H7 (cell line): ENCODE measurements at regions not wholly inside any gene's neighbourhood (a gene's known extent, or its start where the extent isn't known, plus 50 kb on each side); places are given as distances from the start of the nearest gene placed in this dataset.

ENCODE experiments used
- DNase-seq: peaks from one replicate; pipeline ENCODE4 v3.0.0; 2012
- H3K27me3 ChIP-seq: 2 replicates; pipeline ENCODE4 v1.6.0; 2011; ENCODE audit warnings: mild to moderate bottlenecking, low read length; ENCODE audit not compliant: control insufficient read depth, insufficient read depth
- H3K36me3 ChIP-seq: replicated peaks from 2 replicates; pipeline ENCODE4 v1.5.1; 2011; ENCODE audit warnings: low read length; ENCODE audit not compliant: control insufficient read depth, insufficient read depth
- H3K4me3 ChIP-seq: 2 replicates; pipeline ENCODE4 v1.5.1; 2011; ENCODE audit warnings: low read depth, mild to moderate bottlenecking, control low read depth, low read length, moderate library complexity; ENCODE audit not compliant: insufficient read depth

- no peak for DNase-seq
- Histone ChIP-seq H3K36me3 (no peaks in the 10 kb centered on the region), H3K27me3 (no peaks in the 10 kb centered on the region), H3K4me3 (no peak overlapping the region)
Observed at GRCh38 chr1:87898431-87898830, 569.8 kb downstream of the LMO4 start.

- H3K27me3 ChIP-seq: no peaks in the 10 kb centered on the region; the same call in 1 of the 2 replicates
- no peak overlapping the region for H3K4me3 ChIP-seq
- H3K36me3 ChIP-seq: no peaks in the 10 kb centered on the region
- no peak for DNase-seq
Observed at GRCh38 chr1:87899017-87899416, 570.3 kb downstream of the LMO4 start.

GRCh38 chr1:87899746-87900145 is 571.1 kb downstream of the LMO4 start:
- H3K4me3 ChIP-seq: no peak overlapping the region
- H3K27me3 ChIP-seq: no peaks in the 10 kb centered on the region; the same call in 1 of the 2 replicates
- no peaks in the 10 kb centered on the region for H3K36me3 ChIP-seq
- no peak for DNase-seq

GRCh38 chr1:87902830-87903229 is 574.1 kb downstream of the LMO4 start:
- DNase-seq: no peak

GRCh38 chr1:87903242-87903641 is 574.6 kb downstream of the LMO4 start:
- no peak for DNase-seq
- H3K36me3 ChIP-seq: no peaks in the 10 kb centered on the region
- H3K27me3 ChIP-seq: no peaks in the 10 kb centered on the region; the same call in 1 of the 2 replicates
- H3K4me3 ChIP-seq: no peak overlapping the region

More at GRCh38 chr1:87902830-87903229, 574.1 kb downstream of the LMO4 start:
- no peaks in the 10 kb centered on the region; the same call in 1 of the 2 replicates for H3K27me3 ChIP-seq
- H3K4me3 ChIP-seq: no peak overlapping the region
- no peaks in the 10 kb centered on the region for H3K36me3 ChIP-seq

- Histone ChIP-seq H3K4me3 (no peak overlapping the region), H3K27me3 (no peaks in the 10 kb centered on the region; the same call in 1 of the 2 replicates), H3K36me3 (no peaks in the 10 kb centered on the region)
- DNase-seq: no peak
Observed at GRCh38 chr1:87904651-87905050, 576.0 kb downstream of the LMO4 start.

- no peak for DNase-seq
- Histone ChIP-seq H3K36me3 (no peaks in the 10 kb centered on the region), H3K27me3 (no peaks in the 10 kb centered on the region; the same call in 1 of the 2 replicates)
Observed at GRCh38 chr1:87905651-87906050, 577.0 kb downstream of the LMO4 start.

GRCh38 chr1:87906078-87906477 is 577.4 kb downstream of the LMO4 start:
- DNase-seq: no peak
- H3K4me3 ChIP-seq: no peak overlapping the region
- no peaks in the 10 kb centered on the region; the same call in 1 of the 2 replicates for H3K27me3 ChIP-seq
- no peaks in the 10 kb centered on the region for H3K36me3 ChIP-seq

More at GRCh38 chr1:87905651-87906050, 577.0 kb downstream of the LMO4 start:
- no peak overlapping the region for H3K4me3 ChIP-seq

GRCh38 chr1:87913361-87913760 is 584.7 kb downstream of the LMO4 start:
- no peaks in the 10 kb centered on the region for H3K27me3 ChIP-seq
- no peak for DNase-seq
- H3K4me3 ChIP-seq: no peak overlapping the region
- H3K36me3 ChIP-seq: no peaks in the 10 kb centered on the region

- no peak for DNase-seq
Observed at GRCh38 chr1:87914396-87914795, 585.7 kb downstream of the LMO4 start.

GRCh38 chr1:87915771-87916170 is 587.1 kb downstream of the LMO4 start:
- DNase-seq: no peak
- Histone ChIP-seq H3K27me3 (no peaks in the 10 kb centered on the region), H3K4me3 (no peak overlapping the region), H3K36me3 (no peaks in the 10 kb centered on the region)

More at GRCh38 chr1:87914396-87914795, 585.7 kb downstream of the LMO4 start:
- Histone ChIP-seq H3K27me3 (no peaks in the 10 kb centered on the region), H3K4me3 (no peak overlapping the region), H3K36me3 (no peaks in the 10 kb centered on the region)

GRCh38 chr1:87916965-87917364 is 588.3 kb downstream of the LMO4 start:
- Histone ChIP-seq H3K36me3 (no peaks in the 10 kb centered on the region), H3K27me3 (no peaks in the 10 kb centered on the region), H3K4me3 (no peak overlapping the region)
- no peak for DNase-seq

GRCh38 chr1:87918398-87918797 is 589.7 kb downstream of the LMO4 start:
- H3K27me3 ChIP-seq: no peaks in the 10 kb centered on the region
- no peak for DNase-seq
- no peaks in the 10 kb centered on the region for H3K36me3 ChIP-seq
- no peak overlapping the region for H3K4me3 ChIP-seq

GRCh38 chr1:87922885-87923284 is 594.2 kb downstream of the LMO4 start:
- no peak for DNase-seq
- no peaks in the 10 kb centered on the region for H3K27me3 ChIP-seq
- H3K36me3 ChIP-seq: no peaks in the 10 kb centered on the region
- H3K4me3 ChIP-seq: no peak overlapping the region

- Histone ChIP-seq H3K36me3 (no peaks in the 10 kb centered on the region), H3K4me3 (no peak overlapping the region), H3K27me3 (no peaks in the 10 kb centered on the region)
- DNase-seq: no peak
Observed at GRCh38 chr1:87926131-87926830, 597.6 kb downstream of the LMO4 start.
